HG03045 (cell line): ENCODE measurements at regions not wholly inside any gene's neighbourhood (a gene's known extent, or its start where the extent isn't known, plus 50 kb on each side); places are given as distances from the start of the nearest gene placed in this dataset.

Experiments used
- ATAC-seq: cut with Tn5 transposase; IDR thresholded peaks from one replicate; pipeline ENCODE4 v1.9.1; 2021; ENCODE audit warnings: mild to moderate bottlenecking, moderate library complexity; ENCODE audit not compliant: unreplicated experiment

DNA sequence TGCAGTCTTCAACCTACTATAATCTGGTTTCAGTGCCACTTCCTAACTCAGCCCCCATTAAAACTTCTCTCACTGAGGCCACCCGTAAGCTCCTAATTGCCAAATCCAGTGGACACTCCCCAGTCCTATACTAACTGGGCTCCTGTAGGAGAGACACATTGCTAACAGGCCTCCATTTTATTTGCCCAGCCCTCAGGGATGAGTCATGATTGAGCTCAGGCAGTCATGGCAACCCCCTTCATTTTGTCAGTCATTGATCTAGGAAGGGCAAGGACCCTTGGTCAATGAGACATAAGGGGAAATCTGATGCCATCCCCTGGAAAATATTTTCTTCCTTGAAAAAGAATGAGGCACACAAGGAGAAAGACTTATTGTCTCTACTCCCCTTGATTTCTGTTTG lies 70.1 kb upstream of the HIF1A start:
- no peak for ATAC-seq

GRCh38 chr14:61627612-61628011 lies 67.7 kb upstream of the HIF1A start:
- ATAC-seq, result peak; percentile 61

DNA sequence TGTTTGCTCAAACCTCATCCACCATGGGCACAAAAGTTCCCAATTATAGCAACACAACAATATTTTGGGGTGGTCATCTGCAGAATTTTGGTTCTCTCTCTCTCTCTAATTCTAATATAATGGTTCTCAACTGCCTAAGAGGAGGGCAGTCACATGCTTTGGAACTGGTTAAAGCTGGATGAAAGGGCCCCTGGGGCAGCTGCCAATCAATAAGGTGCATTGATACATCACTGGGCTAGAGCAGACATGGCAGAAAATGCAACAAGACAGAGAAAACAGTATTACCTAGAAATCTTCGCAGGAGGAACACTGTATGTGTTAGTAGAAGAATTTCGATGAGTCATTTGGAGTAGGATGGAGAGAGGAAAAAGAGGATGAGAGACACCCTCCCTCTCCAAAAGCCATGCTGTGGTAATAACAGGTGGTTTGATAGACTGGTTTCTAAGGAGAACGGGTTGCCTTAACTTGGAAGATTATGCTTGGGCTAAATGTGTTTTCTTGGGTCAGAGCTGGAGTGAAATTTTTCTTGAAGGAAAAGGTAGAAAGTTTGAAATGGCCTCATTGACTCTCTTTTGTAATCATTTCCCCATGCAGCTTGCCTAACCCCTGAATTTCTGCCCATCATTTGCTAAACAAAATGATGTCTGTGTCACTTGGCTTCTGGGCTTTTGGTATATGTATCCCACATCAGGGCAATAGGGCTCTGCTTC lies 67.1 kb upstream of the HIF1A start:
- no peak for ATAC-seq

- ATAC-seq, result no peak
Observed at GRCh38 chr14:61630399-61631044, 64.8 kb upstream of the HIF1A start.

DNA sequence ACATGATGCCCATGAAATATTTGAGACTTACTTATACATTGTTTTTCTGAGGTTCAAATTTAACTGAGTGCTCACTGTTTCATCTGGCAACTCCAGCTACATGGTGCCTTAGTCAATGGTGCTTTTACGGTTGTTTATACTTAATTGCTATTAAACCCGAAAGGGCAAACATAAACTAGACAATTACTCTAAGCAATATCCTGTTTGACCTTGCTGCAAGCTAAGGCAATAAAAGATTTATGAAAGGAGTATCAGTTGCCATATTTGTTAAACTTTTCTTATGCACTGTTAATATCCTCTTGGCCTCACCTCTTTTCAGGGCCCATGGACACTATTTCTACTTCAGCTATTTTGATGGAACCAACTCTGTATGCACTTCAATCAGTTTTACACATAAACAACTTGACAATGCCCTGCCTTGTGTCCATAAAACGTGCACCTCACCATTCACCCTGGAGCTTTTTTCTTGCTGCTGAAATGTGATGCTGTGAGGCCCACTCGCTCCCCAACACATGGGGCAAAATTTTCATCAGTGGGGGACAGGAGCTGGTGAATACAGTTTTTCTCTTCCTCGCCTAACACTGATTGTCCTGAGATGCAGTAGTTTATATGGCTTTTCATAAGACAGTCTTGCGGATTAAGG lies 64.1 kb upstream of the HIF1A start:
- ATAC-seq, result no peak

DNA sequence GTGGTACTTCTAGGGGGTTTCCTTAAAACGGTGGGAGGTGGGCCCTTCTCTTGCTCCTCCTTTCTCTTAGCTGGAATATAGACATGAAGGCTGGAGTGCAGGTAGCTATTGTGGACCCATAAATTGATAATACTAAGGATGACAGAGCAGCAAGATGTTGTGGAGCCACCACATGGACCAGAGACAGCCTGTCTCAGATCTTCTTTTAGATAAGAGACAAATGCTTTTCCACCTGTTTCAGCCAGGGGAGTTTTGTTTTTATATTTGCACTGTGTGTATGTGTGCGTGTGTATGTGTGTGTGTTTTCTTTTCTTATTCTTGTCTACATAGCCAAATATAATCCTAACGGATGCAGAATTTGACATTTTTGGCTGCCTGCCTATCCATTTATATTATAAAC lies 62.9 kb upstream of the HIF1A start:
- ATAC-seq, result no peak

DNA sequence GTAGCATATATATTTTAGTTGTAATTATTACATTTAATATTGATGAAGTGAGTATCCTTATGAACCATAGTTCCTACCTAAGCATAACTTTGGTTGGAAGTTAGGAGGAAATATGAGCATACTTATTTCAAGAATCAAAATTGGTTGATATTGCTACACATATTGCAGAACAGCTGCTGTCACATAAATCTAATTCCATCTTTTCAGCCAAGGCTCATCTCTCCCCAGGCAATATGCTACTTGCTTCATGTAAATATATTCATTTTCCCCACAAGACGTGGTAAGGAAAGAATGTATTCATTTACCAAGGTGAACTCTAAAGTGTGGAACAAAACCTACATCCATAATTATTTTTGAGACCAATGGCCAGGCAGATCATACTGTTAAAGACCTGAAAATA lies 62.5 kb upstream of the HIF1A start:
- no peak for ATAC-seq

DNA sequence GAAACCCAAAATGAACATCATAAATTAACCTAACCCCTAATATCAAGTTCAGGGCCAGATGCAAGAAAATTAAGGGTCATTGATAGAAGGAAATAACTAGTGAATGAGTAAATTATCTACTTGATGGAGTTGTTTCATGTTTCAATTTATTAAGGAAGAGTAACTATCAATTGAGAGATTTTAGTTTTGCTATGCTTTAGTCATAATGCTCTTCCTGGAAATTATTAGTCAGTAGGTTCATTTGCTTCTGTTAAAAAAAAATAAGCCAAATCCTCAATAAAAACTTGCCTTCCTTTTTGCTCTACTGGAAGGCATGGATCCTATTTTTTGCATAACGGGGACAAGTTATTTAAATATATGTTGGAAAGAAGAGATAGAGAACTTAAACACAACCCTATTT lies 59.0 kb upstream of the HIF1A start:
- no peak for ATAC-seq

DNA sequence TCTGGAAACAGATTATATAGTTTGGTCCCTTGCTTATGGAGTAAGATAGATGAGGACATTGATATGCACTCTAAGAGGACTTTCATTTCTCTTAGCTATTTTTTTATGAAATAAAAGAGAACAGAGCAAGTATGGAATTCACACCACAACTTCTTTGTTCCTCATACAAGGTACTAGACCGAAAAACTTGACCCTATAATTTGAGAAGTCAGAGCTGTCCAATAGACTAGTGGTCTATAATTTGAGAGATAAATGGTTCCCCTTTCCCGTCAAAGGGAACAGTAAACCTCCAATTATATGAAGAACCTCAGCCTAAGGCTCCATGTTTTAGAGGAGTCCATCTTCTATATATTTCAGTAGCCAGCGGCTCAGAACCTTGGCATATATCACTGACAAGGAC lies 58.5 kb upstream of the HIF1A start:
- ATAC-seq, result no peak

DNA sequence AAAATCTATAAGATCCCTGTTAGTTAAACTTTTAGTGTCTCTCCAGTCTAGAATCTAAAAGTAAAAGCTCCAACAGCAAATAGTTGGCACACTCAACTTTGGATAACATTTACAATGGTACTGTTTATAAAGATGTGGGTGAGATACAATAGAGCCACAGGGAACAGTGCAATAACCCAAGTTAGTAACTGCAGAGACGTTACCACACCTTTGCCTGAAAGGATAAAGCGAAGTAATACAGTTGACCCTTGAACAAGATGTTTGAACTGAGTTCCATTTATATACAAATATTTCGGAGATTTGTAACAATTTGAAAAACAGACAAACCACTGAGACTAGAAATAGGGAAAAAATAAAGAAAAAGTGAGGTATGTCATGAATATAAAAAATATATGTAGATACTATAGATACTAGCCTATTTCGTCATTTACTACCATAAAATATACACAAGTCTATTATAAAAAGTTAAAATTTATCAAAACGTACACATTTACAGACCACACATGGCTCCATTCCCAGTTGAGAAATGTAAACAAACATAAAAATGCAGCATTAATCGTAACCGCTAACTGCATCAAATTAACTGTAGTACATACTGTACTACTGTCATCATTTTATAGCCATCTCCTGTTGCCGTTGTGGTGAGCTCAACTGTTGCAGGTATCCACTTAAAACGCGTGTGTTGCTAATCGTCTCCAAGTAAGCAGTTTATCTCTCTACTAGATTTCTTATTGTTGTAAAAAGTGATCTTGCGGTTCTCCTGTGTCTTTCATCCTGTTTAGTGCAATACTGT lies 56.5 kb upstream of the HIF1A start:
- ATAC-seq, result no peak

DNA sequence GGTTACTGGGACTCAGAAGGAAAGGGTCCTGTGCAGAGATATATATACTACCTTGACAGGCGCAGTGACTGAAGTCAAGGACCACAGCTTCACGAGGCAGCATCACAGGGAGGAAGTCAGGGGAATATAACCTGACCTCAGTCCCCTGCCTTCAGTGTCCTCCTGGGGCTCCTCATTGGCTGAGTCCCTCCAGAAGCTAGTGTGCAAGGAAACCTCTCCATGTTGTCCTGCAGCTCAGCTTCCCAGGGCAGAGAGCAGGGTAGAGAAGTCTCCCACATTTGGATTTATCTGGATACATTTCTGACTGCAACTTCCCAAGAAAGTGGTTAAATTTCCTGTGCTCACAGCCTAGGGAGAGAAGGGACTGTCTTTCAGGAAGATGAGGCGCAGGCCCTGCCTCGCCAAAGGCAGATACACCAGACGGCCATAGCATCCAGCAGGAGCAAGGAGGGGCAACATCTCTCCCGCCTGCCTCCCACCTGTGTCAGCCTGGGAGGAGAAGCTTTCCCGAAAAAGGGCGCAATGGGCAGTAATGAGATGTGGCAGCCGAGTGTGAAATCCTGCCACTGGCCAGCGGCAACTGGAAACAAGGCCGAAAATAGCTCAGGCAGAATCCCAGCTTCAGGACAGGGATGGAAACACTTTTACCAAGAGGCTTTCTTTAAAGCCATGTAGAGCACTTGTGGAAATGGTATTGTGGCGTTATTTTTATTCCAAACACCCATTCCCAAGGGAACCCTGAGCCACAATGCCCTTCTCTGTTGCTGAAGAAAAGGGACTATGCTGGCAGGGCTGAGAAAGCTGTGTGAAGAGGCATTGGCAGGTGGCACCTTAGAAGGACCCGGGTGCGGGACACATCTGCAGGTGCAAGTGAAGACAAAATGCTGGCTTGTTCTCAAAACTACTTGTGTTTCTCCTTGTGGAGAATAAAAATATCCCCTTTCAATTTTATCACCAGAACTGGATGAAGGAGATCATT lies 54.9 kb upstream of the HIF1A start:
- ATAC-seq, result no peak

DNA sequence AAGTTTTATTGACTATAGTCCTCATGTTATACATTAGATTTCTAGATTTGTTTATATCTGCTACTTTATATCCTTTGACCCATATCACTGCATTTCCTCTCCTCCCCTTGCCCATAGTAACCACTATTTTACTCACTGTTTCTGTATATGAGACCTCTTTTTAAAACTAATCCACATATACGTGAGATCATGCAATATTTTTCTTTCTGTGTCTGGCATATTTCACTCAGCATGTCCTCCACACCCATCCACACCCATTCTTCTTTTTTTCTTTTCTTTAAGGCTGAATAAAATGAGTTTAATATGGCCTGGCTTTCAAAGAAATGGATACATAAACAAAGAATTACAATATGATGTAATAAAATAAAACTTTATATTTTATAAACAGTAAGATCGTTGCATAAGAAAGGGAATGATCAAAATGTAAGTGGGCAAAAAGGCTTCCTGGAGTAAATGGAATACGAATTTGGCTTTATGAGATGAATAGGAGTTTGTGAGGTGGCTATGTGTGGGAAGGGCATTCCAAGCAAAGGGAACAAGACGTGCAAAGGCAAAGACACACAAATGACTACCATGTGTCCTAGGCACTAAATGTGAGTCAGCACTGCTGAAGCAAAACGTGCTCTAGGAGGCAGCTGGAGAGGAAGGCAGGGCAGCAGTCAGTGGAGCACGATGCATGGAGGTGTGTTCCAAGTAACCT lies 53.2 kb upstream of the HIF1A start:
- no peak for ATAC-seq

DNA sequence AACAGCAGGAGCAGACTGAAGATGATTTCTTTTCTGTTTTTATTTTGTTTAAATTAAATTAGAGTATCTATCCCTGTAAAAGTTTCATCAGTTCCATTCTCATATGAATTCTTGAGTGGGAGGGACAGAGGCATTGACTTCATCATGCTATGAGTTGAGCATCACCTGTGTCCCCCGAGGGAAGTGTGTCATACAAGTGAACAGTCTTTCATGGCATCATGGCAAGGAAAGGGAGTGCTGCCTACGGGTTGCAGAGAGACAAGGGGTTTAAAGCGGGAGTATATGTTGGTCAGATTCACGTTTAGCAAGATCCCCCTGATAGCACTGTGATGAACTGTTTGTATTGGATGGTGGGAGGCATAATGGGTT lies 52.7 kb upstream of the HIF1A start:
- no peak for ATAC-seq

- no peak for ATAC-seq
Observed at GRCh38 chr14:61643555-61643954, 51.8 kb upstream of the HIF1A start.

- ATAC-seq, result no peak
Observed at GRCh38 chr14:61644175-61644574, 51.1 kb upstream of the HIF1A start.

DNA sequence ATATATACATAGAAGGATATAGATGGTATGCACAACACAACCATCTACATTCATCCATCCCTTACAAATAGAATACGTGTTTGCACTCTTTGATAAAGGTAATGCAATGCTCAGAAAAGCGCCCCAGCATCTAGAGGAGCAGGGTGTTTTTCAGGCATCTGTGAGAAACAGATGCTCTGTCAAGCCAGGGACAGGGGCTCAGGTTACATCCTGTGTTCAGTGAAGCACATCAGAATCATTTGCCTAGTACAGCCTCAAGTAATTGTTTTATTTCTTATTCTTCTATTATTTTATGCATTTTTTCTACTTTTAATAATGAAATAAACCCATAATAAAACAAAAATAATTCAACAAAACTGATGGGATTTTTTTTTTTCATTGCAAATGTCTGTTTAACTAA lies 50.5 kb upstream of the HIF1A start:
- ATAC-seq, result no peak

GRCh38 chr14:61645247-61645646 lies 50.1 kb upstream of the HIF1A start:
- no peak for ATAC-seq
